ENCODE measurements at regions not wholly inside any gene's neighbourhood (a gene's known extent, or its start where the extent isn't known, plus 50 kb on each side); places are given as distances from the start of the nearest gene placed in this dataset.

DNA sequence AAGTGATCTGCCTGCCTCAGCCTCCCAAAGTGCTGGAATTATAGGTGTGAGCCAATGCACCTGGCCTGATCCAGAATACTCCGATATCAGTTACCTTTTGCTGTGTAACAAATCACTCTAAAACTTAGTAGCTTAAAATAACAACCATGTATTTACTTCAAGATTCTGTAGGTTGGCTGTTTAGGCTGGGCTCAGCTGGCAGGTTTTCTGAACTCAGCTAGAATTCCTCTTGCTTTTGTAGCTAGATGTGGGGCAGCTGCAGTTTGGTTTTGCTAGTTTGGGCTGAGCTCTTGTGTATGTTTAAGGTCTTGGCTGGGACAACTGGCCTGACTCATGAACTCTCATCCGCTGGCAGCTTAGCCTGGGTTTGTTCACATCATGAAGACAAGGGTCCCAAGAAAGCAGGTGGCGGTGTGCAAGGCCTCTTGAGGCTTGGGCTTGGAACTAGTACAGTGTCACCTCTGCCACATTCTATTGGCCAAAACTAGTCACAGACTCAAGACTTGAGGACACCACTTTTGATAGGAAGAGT is 138.3 kb upstream of the SHB start:
- Mint-ChIP-seq H3K4me3 (no peak overlapping the region), H3K36me3 (ENCODE audit: low read depth) (no peaks in the 10 kb centered on the region)

DNA sequence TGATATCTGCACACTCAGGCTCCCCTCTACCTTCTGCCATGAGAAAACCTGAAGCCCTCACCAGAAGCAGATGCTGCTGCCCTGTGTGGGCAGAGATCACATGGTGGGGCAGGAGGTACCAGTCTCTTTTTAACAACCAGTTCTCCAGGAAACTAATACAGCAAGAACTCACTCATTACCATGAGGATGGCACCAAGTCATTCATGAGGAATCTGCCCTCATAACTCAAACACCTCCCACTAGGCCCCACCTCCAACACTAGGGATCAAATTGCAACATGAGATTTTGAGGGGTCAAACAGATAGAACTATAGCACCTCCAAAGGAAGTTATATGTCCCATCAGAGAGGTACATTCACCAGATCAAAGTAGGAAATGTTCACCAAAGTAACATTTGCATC is 136.3 kb upstream of the SHB start:
- no peaks in the 10 kb centered on the region for H3K36me3 Mint-ChIP-seq (ENCODE audit: low read depth)
- H3K4me1 Mint-ChIP-seq = no peaks in the 10 kb centered on the region
- DNase-seq = no peak
- intact Hi-C loops (cut with micrococcal nuclease) = no loop called here
- H3K27ac Mint-ChIP-seq = no peak overlapping the region
- no peaks in the 10 kb centered on the region for H3K27me3 Mint-ChIP-seq
- H3K9me3 Mint-ChIP-seq = peaks cover 3% of the 10 kb centered on the region
- no peak overlapping the region for H3K4me3 Mint-ChIP-seq

More for the DNA sequence above, 138.3 kb upstream of the SHB start:
- Mint-ChIP-seq H3K27me3 (no peaks in the 10 kb centered on the region), H3K9me3 (peaks cover 2% of the 10 kb centered on the region), H3K27ac (no peak overlapping the region), H3K4me1 (no peaks in the 10 kb centered on the region)
- no peak for DNase-seq
- intact Hi-C loops (cut with micrococcal nuclease) = no loop called here

DNA sequence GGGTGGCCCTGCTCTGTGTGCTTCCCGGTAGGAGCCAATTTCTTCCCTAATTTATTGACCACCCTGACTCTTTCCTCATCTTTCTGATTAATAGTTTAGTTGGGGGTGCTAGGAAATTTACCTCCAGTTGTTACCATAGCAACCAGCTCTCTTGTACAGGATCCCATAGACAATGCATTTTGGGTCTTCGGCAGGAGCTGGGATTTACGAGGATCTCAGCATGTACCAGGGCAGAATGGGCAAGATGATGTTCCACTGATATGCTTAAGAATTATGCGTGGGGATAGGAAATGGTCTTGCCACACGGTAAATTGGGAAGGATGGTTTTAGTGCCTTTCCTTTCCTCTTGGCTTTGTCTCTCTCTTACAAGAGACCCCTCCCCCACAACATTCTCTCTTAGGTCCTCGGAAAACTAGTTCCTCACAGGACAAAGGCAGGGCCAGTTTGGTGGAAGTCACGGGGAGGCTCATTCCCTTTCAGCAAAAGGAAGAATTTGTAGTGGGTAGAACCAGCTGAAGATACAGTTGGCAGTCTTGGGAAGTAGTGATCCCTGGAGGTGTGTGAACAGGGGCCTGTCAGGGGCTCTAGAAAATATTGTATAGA is 133.4 kb upstream of the SHB start:
- Mint-ChIP-seq H3K4me1 (no peaks in the 10 kb centered on the region), H3K36me3 (ENCODE audit: low read depth) (no peaks in the 10 kb centered on the region), H3K9me3 (peaks cover 3% of the 10 kb centered on the region), H3K27ac (no peak overlapping the region), H3K27me3 (no peaks in the 10 kb centered on the region), H3K4me3 (no peak overlapping the region)
- intact Hi-C loops (cut with micrococcal nuclease) = no loop called here
- DNase-seq = no peak

DNA sequence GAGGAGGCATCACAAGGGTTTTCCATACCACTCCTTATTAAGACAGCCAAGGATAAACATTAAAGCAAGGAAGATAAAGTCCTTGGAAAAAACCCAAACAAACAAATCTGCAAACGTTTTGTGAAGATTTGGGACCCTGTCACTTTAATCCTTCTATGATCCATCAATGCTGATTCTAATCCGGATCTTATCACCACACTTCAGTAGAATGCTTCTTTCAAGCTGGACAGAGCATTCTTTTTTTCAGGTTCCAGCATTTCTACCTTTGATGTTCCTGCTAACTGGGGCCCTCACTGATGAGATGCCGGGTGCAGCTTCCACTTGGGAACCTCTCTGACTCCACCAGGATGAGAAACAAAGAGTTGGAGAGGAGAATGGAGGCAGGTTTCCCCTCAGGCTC is 132.8 kb upstream of the SHB start:
- Mint-ChIP-seq H3K4me3 (no peak overlapping the region), H3K36me3 (ENCODE audit: low read depth) (no peaks in the 10 kb centered on the region), H3K27me3 (no peaks in the 10 kb centered on the region), H3K9me3 (peaks cover 3% of the 10 kb centered on the region), H3K4me1 (no peaks in the 10 kb centered on the region), H3K27ac (no peak overlapping the region)
- intact Hi-C loops (cut with micrococcal nuclease) = no loop called here
- DNase-seq = no peak

DNA sequence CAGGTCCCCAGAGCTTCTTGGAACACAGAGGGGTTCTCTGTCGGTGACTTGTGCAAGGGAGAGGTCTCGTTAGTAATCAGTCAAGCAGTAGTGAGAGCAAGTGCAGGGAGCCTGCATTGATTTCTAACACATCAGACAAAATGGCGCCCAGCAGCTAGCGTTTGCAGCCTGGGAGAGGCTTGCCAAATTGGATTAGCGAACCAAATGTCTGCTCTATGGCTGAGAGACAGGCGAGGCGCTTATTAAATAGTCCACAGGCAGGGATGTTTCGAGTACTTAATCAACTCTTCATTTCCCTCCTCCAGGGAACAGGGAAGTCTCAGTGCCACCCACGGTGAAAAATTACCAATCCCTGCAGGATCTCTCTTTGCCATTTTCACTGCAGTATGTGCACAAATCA is 131.4 kb upstream of the SHB start:
- no peak for DNase-seq
- H3K27ac Mint-ChIP-seq = no peak overlapping the region
- H3K36me3 Mint-ChIP-seq (ENCODE audit: low read depth) = no peaks in the 10 kb centered on the region
- no peaks in the 10 kb centered on the region for H3K27me3 Mint-ChIP-seq
- intact Hi-C loops (cut with micrococcal nuclease) = no loop called here
- H3K4me1 Mint-ChIP-seq = no peaks in the 10 kb centered on the region
- peaks cover 3% of the 10 kb centered on the region for H3K9me3 Mint-ChIP-seq
- no peak overlapping the region for H3K4me3 Mint-ChIP-seq

DNA sequence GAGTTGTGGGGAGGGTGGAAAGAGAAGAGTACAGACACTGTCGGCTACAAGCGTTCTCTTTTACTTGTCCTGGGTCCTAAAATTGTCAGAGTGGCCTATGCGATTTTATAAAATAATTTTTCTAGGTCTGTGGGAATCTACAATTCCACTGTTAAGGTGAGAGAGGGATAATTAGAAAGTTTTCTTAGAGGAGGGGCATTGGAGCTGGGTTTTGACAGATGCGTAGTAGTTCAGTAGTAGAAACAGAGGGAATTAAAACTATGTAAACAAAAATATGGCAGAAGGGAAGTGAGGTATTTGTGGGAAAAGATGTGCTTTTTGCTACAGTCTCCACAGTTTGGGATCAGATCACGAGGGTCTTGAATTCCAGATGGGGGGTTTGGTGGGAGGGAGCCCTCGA is 129.1 kb upstream of the SHB start:
- Mint-ChIP-seq H3K9me3 (peaks cover 3% of the 10 kb centered on the region), H3K36me3 (ENCODE audit: low read depth) (no peaks in the 10 kb centered on the region), H3K4me3 (no peak overlapping the region), H3K27me3 (no peaks in the 10 kb centered on the region), H3K4me1 (no peaks in the 10 kb centered on the region), H3K27ac (no peak overlapping the region)
- intact Hi-C loops (cut with micrococcal nuclease) = no loop called here
- DNase-seq = no peak

DNA sequence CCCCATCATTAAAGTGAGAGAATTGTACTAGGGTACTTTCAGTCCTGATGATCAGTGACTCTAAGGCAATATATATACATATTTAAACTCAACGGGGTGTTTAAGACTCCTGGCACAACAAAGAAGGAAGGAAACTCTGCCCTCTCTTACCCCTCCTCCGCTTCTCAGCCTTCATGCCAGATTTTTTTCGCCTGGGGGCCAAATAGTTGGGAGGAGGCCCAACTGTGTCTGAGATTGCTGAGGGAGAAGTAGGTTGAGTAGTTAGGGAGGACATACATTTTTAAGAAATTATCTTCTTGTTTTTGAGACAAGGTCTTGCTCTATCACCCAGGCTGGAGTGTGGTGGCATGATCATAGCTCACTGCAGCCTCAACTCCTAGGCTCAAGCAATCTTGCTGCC is 127.7 kb upstream of the SHB start:
- H3K4me1 Mint-ChIP-seq = no peaks in the 10 kb centered on the region
- H3K27me3 Mint-ChIP-seq = no peaks in the 10 kb centered on the region
- intact Hi-C loops (cut with micrococcal nuclease) = no loop called here
- no peak for DNase-seq
- no peak overlapping the region for H3K27ac Mint-ChIP-seq
- H3K4me3 Mint-ChIP-seq = no peak overlapping the region
- H3K9me3 Mint-ChIP-seq = no peaks in the 10 kb centered on the region
- no peaks in the 10 kb centered on the region for H3K36me3 Mint-ChIP-seq (ENCODE audit: low read depth)

DNA sequence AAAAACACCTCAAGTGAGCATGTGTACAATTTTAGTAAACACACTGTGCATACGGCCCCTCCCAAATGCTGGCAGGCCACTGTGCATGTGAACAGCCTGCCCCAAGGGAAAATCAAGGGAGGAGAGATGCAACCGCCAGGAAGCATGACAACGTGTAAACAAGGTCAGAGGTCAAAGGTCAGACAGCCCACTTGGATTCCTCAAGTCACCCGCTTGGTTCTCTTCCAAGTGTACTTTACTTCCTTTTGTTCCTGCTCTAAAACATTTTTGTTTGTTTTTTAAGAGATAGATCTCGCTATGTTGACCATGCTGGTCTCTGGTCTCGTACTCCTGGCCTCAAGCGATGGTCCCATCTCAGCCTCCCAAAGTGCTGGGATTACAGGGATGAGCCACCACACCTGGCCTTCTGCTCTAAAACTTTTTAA is 126.7 kb upstream of the SHB start:
- no peak for DNase-seq
- H3K4me1 Mint-ChIP-seq = no peaks in the 10 kb centered on the region
- H3K9me3 Mint-ChIP-seq = no peaks in the 10 kb centered on the region
- no peak overlapping the region for H3K4me3 Mint-ChIP-seq
- H3K27me3 Mint-ChIP-seq = no peaks in the 10 kb centered on the region
- H3K36me3 Mint-ChIP-seq (ENCODE audit: low read depth) = no peaks in the 10 kb centered on the region
- intact Hi-C loops (cut with micrococcal nuclease) = no loop called here
- H3K27ac Mint-ChIP-seq = no peak overlapping the region

DNA sequence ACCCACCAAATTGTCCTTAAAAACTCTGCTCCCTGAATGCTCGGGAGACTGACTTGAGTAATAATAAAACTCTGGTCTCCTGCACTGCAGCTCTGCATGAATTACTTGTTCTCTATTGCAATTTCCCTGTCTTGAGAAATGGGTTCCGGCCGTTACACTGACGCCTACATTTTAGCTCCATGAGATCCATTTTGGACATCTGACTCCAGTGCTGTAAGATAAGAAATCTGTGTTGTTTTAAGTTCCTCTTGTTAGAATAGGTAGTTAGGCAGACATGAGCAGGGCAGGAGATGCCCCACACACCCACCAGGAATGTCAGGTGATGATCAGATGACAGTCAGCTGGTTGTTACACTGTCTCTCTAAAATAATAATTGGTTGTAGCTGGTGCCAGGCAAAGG is 125.8 kb upstream of the SHB start:
- no peak overlapping the region for H3K4me3 Mint-ChIP-seq
- H3K4me1 Mint-ChIP-seq = no peaks in the 10 kb centered on the region
- no peaks in the 10 kb centered on the region for H3K27me3 Mint-ChIP-seq
- H3K27ac Mint-ChIP-seq = no peak overlapping the region
- H3K36me3 Mint-ChIP-seq (ENCODE audit: low read depth) = no peaks in the 10 kb centered on the region
- intact Hi-C loops (cut with micrococcal nuclease) = no loop called here
- no peak for DNase-seq
- H3K9me3 Mint-ChIP-seq = no peaks in the 10 kb centered on the region

DNA sequence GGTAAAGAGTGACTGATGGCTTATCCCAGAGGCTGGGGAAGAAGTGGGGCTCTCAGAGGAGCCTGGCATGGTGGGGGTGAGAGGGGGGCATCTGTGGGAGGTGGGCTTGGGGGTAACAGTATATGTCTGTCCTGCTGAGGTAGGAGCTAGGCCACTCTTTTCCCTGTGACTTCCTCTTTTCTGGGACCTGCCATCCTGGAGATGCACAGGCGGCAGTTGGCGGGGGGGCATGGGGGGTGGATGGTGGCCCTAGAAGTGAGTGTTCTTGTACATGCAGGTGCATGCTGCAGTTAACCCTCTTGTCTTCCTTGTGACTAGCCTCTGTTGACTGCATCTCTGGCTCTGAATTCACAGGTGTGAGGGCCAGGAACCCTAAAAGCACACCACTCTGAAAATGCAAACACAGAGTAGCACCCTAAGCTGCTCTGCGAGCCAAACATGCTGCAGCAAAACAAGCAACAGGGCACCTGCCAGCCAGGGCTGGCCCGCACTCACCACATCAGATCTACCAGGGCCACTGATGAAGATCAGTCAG is 123.8 kb upstream of the SHB start:
- DNase-seq = no peak
- H3K27me3 Mint-ChIP-seq = no peaks in the 10 kb centered on the region
- no peak overlapping the region for H3K27ac Mint-ChIP-seq
- no peaks in the 10 kb centered on the region for H3K9me3 Mint-ChIP-seq
- H3K4me3 Mint-ChIP-seq = no peak overlapping the region
- H3K36me3 Mint-ChIP-seq (ENCODE audit: low read depth) = no peaks in the 10 kb centered on the region
- H3K4me1 Mint-ChIP-seq = no peaks in the 10 kb centered on the region
- intact Hi-C loops (cut with micrococcal nuclease) = no loop called here

DNA sequence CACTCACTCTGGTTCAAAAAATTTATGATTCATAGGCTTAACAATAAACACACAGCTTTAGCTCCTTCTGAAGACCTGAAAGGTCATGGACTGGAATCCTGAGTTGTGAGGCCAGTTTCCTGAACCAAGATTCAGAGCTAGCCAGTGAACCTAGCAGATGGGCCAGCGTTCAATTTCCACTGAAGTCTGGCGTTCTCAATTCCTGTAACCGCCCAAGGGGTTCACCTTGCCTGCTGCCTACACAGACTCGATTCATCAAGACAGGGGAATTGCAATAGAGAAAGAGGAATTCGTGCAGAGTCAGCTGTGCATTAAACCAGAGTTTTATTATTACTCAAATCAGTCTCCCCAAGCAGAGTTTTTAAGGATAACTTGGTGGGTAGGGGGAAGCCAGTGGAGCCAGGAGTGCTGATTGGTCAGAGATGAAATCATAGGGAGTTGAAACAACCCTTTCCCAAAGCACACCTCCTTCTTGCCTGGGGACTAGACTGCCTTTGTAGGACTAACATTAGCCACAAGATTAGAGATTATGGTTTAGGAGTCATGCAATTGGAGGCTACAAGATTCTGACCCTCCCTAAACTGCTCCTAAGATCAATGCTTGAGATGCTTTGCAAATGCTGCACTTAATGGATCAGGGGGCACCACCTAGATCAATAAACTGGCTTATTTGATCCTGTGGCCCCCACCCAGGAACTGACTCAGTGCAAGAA is 117.5 kb upstream of the SHB start:
- H3K27ac Mint-ChIP-seq = no peak overlapping the region
- intact Hi-C loops (cut with micrococcal nuclease) = no loop called here
- H3K4me3 Mint-ChIP-seq = no peak overlapping the region
- H3K9me3 Mint-ChIP-seq = no peaks in the 10 kb centered on the region
- H3K36me3 Mint-ChIP-seq (ENCODE audit: low read depth) = no peaks in the 10 kb centered on the region
- DNase-seq = no peak
- peaks cover 2% of the 10 kb centered on the region for H3K27me3 Mint-ChIP-seq
- H3K4me1 Mint-ChIP-seq = no peaks in the 10 kb centered on the region

DNA sequence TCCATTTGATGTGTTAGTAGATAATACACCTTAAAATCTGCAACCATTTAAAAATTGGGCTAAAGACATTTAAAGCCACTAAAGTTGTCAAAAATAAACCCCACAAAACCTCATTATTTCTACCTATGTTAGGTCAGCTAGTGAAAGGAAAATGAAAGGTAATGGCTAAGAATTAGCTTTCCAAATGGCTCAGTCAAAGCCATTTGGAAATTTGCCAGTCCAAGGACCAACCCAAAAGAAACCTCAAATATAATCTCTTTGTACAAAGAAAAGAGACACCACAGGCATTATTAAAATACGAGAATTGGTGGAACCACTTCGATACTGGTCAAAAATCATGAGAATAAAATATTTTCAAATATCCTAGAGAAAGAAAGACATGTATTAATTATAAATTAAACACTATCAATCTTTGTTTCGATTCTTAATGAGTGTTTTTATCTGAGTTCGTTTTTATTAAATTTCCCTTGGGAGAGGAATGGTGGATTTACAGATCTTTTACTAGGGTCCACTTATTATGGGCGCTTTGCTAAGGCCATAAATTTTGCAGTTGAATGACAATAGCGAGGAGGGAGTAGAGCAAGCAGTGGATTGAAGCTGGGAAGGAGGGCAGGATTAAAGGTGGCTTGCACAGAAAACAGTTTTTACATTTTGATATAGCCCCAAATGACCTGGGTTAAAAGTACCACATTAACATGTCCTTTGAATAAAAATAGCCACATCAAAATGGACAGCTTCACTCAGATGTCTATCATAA is 116.8 kb upstream of the SHB start:
- Mint-ChIP-seq H3K27me3 (peaks cover 2% of the 10 kb centered on the region), H3K4me3 (no peak overlapping the region), H3K36me3 (ENCODE audit: low read depth) (no peaks in the 10 kb centered on the region), H3K27ac (no peak overlapping the region), H3K4me1 (no peaks in the 10 kb centered on the region), H3K9me3 (no peaks in the 10 kb centered on the region)
- DNase-seq = no peak
- intact Hi-C loops (cut with micrococcal nuclease) = no loop called here

DNA sequence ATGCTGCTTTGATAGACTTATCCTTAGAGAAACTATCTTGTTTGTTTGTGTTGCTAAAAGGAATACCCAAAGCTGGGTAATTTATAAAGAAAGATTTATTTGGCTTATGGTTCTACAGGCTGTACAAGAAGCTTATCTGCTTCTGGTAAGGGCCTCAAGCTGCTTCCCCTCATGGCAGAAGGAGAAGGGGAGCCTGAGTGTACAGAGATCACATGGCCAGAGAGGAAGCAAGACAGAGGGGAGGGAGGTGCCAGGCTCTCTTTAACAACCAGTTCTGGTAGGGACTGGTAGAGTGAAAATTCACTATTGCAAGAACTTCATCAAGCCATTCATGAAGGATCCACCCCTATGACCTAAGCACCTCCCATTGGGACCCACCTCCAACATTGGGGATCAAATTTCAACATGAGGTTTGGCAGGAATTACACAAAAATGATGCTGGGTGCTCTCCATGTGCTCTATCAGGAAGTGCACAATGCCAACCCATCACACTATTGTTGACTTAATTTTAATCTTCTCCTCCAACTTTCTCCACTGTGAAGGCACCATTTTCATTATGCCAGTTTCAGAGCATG is 115.1 kb upstream of the SHB start:
- H3K4me1 Mint-ChIP-seq = no peaks in the 10 kb centered on the region
- intact Hi-C loops (cut with micrococcal nuclease) = no loop called here

DNA sequence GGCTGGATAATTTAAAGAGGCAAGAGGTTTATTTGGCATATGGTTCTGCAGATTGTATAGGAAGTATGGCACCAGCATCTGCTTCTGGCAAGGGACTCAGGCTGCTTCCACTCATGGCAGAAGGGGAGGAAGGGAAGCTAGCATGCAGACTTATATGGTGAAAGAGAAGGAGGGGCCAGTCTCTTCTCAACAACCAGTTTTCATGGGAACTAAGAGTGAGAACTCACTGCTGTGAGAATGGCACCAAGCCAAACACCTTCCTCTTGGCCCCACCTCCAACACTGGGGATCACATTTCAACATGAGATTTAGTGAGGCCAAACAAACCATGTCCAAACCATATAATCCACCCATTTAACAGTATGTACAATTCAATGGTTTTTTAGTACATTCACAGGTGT is 113.3 kb upstream of the SHB start:
- no peaks in the 10 kb centered on the region for H3K9me3 Mint-ChIP-seq
- no peak overlapping the region for H3K27ac Mint-ChIP-seq
- no peak for DNase-seq
- no peaks in the 10 kb centered on the region for H3K36me3 Mint-ChIP-seq (ENCODE audit: low read depth)
- intact Hi-C loops (cut with micrococcal nuclease) = no loop called here
- peaks cover 2% of the 10 kb centered on the region for H3K4me1 Mint-ChIP-seq
- H3K4me3 Mint-ChIP-seq = no peak overlapping the region
- H3K27me3 Mint-ChIP-seq = peaks cover 2% of the 10 kb centered on the region

More for the DNA sequence above, 115.1 kb upstream of the SHB start:
- no peaks in the 10 kb centered on the region for H3K36me3 Mint-ChIP-seq (ENCODE audit: low read depth)
- no peak overlapping the region for H3K4me3 Mint-ChIP-seq
- no peaks in the 10 kb centered on the region for H3K9me3 Mint-ChIP-seq
- DNase-seq = no peak
- H3K27ac Mint-ChIP-seq = no peak overlapping the region
- H3K27me3 Mint-ChIP-seq = peaks cover 2% of the 10 kb centered on the region
